Common myeloid progenitor, CD34-positive (primary cell): ENCODE measurements at regions not wholly inside any gene's neighbourhood (a gene's known extent, or its start where the extent isn't known, plus 50 kb on each side); places are given as distances from the start of the nearest gene placed in this dataset.

Experiments used
- CTCF ChIA-PET: fragments of 350-600 bp; sonication (Branson Sonifier 250); formaldehyde crosslinking; loops from one replicate; lab custom pipeline; 2021; ENCODE audit warnings: antibody characterized with exemption; lab: Charles Lee
- POLR2A ChIA-PET: fragments of 350-600 bp; sonication (Branson Sonifier 250); formaldehyde crosslinking; loops from one replicate; lab custom pipeline; 2021; ENCODE audit warnings: antibody characterized with exemption; lab: Charles Lee
- DNase-seq, 3 donors: peaks; one replicate each; pipeline versions ENCODE4 v3.0.0 to v3.0.0-alpha.2; 2013
- H3K27ac ChIP-seq, 2 experiments: 1 replicate in 1 of 2; 2 replicates in 1 of 2; pipeline ENCODE4 v1.7.0; 2013; ENCODE audit warnings: inconsistent platforms in 2 of 2, low read length in 2 of 2, mild to moderate bottlenecking in 2 of 2, low read depth in 1 of 2, moderate library complexity in 1 of 2; ENCODE audit not compliant: severe bottlenecking in 2 of 2, insufficient read depth in 1 of 2, poor library complexity in 1 of 2
- H3K27me3 ChIP-seq, 5 experiments: replicated peaks in 2 of 5; 1 replicate in 3 of 5; 2 replicates in 2 of 5; pipeline versions ENCODE4 v1.6.1 to v1.7.0; 2013; ENCODE audit warnings: low read length in 4 of 5, mild to moderate bottlenecking in 2 of 5, moderate library complexity in 2 of 5, inconsistent platforms in 1 of 5; ENCODE audit not compliant: insufficient read depth in 5 of 5, control insufficient read depth in 4 of 5
- H3K36me3 ChIP-seq, 4 experiments: 1 replicate in 2 of 4; 2 replicates in 2 of 4; pipeline versions ENCODE4 v1.6.1 to v1.7.0; 2013; ENCODE audit warnings: low read length in 3 of 4, control low read depth in 1 of 4, mild to moderate bottlenecking in 1 of 4; ENCODE audit not compliant: control insufficient read depth in 4 of 4, insufficient read depth in 4 of 4
- H3K4me1 ChIP-seq, 4 experiments: 1 replicate in 3 of 4; 2 replicates in 1 of 4; pipeline versions ENCODE4 v1.6.1 to v1.7.1; 2013; ENCODE audit warnings: low read length in 3 of 4, mild to moderate bottlenecking in 3 of 4, control low read depth in 1 of 4, inconsistent platforms in 1 of 4, moderate library complexity in 1 of 4; ENCODE audit not compliant: control insufficient read depth in 4 of 4, insufficient read depth in 4 of 4; ENCODE audit errors: control extremely low read depth in 1 of 4
- H3K4me3 ChIP-seq, 7 experiments: 1 replicate in 4 of 7; 2 replicates in 3 of 7; pipeline versions ENCODE4 v1.5.1 to v1.7.0; 2013; ENCODE audit warnings: mild to moderate bottlenecking in 7 of 7, low read length in 6 of 7, moderate library complexity in 6 of 7, inconsistent platforms in 2 of 7, low read depth in 2 of 7, control low read depth in 1 of 7; ENCODE audit not compliant: insufficient read depth in 4 of 7, control insufficient read depth in 1 of 7; ENCODE audit errors: extremely low read depth in 1 of 7
- H3K9me3 ChIP-seq, 5 experiments: 1 replicate in 4 of 5; 2 replicates in 1 of 5; pipeline versions ENCODE4 v1.6.1 to v1.7.1; 2013; ENCODE audit warnings: low read length in 4 of 5, mild to moderate bottlenecking in 2 of 5, inconsistent platforms in 1 of 5, low read depth in 1 of 5, moderate library complexity in 1 of 5; ENCODE audit not compliant: control insufficient read depth in 4 of 5, insufficient read depth in 2 of 5; ENCODE audit errors: control extremely low read depth in 1 of 5
- WGBS: methylation state at CpG from one replicate; pipeline ENCODE4 v1.1.5; 2013; ENCODE audit not compliant: insufficient coverage; 5-methylcytosine and 5-hydroxymethylcytosine counted together

DNA sequence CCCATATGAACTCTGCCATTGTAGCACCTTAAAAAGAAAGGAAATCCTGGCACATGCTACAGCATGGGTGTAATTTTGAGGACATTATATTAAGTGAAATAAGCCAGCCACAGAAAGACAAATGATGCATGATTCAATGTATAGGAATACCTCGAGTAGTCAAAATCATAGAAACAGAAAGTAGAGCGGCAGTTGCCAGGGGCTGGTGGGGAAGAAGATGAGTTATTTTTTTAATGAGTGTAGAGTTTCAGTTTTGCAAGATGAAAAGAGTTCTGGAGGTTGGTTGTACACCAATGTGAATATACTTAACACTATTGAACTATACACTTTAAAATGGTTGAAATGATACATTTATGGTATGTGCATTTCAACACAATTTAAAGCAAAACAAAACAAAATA lies 133.0 kb downstream of the ZDHHC21 start:
- CTCF ChIA-PET = no interaction called here
- POLR2A ChIA-PET = no interaction called here
- Histone ChIP-seq H3K9me3 (peaks cover 0 to 2% (median 0%) of the 10 kb centered on the region in 5 experiments), H3K27me3 (no peaks in the 10 kb centered on the region), H3K27ac (no peak overlapping the region), H3K4me1 (no peaks in the 10 kb centered on the region), H3K36me3 (no peaks in the 10 kb centered on the region), H3K4me3 (no peak overlapping the region)
- WGBS = 100% methylated on average over 2 of the region's 2 CpGs
- no peak for DNase-seq

DNA sequence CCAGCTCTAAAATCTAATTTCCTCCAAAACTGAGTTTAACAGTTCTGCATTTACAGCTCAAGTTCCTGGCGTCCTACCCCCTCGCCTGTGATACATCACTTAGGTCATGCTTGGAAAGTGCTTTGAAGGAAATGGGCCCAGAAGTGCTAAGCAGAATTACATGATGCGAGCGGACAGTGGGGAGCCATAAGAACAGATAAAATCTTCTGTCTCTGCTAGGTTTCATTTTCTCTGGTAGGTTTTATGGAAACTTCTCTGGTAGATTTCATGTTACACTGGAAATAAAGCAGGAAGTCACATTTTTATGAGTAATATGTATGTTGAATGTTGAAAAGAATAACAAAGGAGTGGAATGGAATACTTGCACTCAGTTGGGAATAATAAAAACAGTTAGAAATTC lies 138.3 kb downstream of the ZDHHC21 start:
- no peak for DNase-seq
- ChIA-PET CTCF (no interaction called here), POLR2A (no interaction called here)
- no peak overlapping the region for H3K27ac ChIP-seq
- H3K9me3 ChIP-seq = peaks cover 0 to 2% (median 0%) of the 10 kb centered on the region in 5 experiments
- no peaks in the 10 kb centered on the region for H3K36me3 ChIP-seq
- WGBS = 97% methylated on average over 3 of the region's 4 CpGs
- no peak overlapping the region for H3K4me3 ChIP-seq
- no peaks in the 10 kb centered on the region for H3K4me1 ChIP-seq
- H3K27me3 ChIP-seq = no peaks in the 10 kb centered on the region

DNA sequence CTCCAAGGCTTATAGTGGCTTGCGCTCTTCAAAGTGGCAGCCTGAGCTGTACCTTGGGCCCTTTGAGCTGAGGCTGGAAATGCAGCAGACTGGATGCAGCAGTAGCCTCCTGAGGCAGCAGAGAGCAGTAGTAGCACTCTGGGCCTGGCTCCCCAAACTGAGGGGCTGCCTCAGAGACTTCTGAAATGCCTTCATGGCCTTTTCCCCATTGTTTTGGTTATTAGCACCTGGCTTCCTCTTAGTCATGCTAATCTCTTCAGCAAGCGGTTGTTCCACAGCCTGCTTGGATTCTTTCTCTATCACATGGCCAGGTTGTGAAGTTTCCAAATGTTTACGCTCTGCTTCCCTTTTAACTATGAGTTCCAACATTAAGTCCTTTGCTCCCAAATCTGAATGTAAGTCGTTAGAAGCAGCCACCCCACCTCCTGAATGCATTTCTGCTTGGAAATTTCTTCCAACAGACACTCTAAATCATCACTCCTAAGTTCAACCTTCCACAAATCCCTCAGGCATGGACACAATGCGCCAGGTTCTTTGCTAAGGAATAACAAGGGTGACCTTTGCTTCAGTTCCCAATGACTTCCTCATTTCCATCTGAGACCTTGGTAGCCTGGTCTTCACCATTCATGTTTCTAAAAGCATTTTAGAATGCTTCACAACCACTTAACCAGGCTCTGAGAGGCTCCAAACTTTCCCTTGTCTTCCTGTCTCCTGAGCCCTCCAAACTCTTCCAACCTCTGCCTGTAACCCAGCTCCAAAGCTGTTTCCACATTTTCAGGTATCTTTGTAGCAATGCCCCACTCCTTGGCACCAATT lies 145.8 kb downstream of the ZDHHC21 start:
- Histone ChIP-seq H3K27me3 (no peaks in the 10 kb centered on the region), H3K4me1 (no peaks in the 10 kb centered on the region), H3K27ac (no peak overlapping the region), H3K9me3 (no peaks in the 10 kb centered on the region), H3K36me3 (no peaks in the 10 kb centered on the region), H3K4me3 (no peak overlapping the region)
- 88% methylated on average over 4 of the region's 5 CpGs for WGBS
- DNase-seq = no peak
- ChIA-PET POLR2A (no interaction called here), CTCF (no interaction called here)

DNA sequence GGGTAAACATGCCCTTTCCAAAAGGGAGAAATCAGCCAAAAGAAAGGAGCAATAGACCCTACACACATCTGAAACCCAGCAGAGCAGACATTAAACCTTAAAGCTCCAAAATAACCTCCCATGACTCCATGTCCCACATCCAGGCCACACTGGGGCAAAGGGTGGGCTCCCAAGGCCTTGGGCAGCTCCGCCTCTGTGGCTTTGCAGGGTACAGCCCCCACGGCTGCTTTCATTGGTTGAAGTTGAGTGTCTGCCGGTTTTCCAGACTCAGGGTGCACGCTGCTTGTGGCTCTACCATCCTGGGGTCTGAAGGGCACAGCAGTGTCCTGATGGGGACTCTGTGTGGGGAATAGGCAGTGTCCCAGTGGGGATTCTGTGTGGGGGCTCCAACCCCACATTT lies 146.5 kb downstream of the ZDHHC21 start:
- WGBS = 100% methylated on average over 2 of the region's 4 CpGs
- ChIA-PET POLR2A (no interaction called here), CTCF (no interaction called here)
- Histone ChIP-seq H3K27me3 (no peaks in the 10 kb centered on the region), H3K9me3 (no peaks in the 10 kb centered on the region), H3K4me1 (no peaks in the 10 kb centered on the region), H3K36me3 (no peaks in the 10 kb centered on the region), H3K27ac (no peak overlapping the region), H3K4me3 (no peak overlapping the region)
- DNase-seq = no peak

DNA sequence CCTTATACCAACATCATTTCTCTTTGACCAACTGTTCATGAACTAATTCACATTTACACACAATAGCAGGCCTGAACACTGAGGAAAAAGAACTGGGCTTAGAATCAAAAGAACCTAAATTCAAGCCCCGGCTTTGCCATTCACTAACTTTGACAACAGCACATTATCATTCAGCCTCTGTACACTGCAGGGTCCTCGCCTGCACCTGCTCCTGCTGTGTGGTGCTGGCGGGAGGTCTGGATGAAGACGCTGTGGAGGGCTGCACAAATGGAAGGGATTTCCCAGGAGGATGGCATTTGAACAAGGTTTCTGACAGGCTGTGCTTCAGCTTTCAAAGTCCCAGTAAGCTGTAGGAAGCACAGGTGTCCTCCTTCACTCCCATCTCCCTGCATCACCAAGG lies 151.2 kb downstream of the ZDHHC21 start:
- Histone ChIP-seq H3K36me3 (no peaks in the 10 kb centered on the region), H3K27me3 (peaks cover 0 to 2% (median 0%) of the 10 kb centered on the region in 5 experiments), H3K27ac (no peak overlapping the region), H3K4me3 (no peak overlapping the region), H3K4me1 (no peaks in the 10 kb centered on the region), H3K9me3 (no peaks in the 10 kb centered on the region)
- ChIA-PET CTCF (no interaction called here), POLR2A (no interaction called here)
- 100% methylated on average over 4 of the region's 4 CpGs for WGBS
- DNase-seq = no peak

DNA sequence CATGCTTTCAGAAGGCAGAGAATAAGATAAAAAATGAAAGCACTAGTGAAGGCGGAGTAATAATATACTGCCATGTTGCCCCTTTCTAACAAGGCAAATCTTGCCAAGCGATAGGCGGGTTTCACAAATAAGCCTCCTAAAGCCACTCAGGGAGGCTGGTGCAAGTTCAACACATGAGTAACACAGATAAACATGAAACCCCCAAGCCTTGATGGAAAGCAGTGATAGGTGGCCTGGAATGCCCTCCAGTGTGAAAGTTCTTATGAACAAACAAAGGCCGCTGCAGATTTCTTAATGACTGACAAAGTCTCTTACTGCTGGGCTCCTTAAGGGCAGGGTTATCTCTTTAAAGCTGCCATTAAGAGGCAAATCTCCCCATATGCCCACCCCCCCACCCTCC lies 154.7 kb downstream of the ZDHHC21 start:
- no peak for DNase-seq
- CTCF ChIA-PET = no interaction called here
- POLR2A ChIA-PET = no interaction called here
- peaks cover 0 to 19% (median 0%) of the 10 kb centered on the region in 5 experiments for H3K27me3 ChIP-seq
- no peak overlapping the region for H3K4me3 ChIP-seq
- H3K27ac ChIP-seq = no peak overlapping the region
- H3K4me1 ChIP-seq = no peaks in the 10 kb centered on the region
- no peaks in the 10 kb centered on the region for H3K36me3 ChIP-seq
- no peaks in the 10 kb centered on the region for H3K9me3 ChIP-seq
- WGBS = 100% methylated on average over 4 of the region's 4 CpGs

DNA sequence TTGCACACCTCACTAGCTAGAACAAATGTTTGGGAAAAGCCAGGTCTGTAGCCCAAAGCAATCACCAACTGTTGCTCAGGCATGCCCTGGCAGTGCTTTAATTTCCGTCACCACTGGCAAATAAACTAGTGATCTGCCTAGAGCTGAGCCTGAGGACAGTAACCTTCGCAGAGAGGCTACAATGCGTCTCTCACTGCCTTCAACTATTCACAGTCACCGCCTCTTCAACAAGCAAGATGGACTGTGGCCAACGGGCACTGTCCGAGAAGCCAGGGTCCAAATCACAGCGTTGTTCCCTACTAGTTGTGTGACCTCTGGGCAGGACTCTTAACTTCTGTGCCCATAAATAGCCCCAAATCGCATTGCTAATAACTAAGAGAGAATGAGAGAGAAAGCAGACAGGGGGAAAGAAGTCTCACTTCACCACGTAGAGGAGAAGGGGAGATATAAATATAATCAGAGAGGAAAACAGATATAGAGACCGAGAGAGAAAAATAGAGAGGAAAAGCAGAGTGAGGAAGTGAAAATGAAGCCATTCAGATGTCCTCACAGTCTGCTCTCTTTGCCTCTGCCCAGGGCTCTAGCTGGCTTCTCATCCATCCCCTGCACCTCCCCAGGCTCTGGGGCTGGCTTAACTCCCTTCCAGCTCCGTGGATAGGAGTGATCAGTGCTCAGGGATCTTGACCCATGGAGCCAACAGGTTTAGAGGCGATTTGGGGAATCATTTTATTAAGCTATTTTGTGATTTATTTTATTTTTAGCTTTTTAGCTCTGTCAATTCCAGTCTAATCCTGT lies 157.9 kb downstream of the ZDHHC21 start:
- CTCF ChIA-PET = interaction anchor here (1.0 to 1.4 kb wide), 2 partner anchors 14 to 17 kb away, joined by 3 read pairs; no protein-coding TSS in a partner anchor
- DNase-seq = no peak
- POLR2A ChIA-PET = no interaction called here
- H3K27me3 ChIP-seq = peaks cover 0 to 21% (median 0%) of the 10 kb centered on the region in 5 experiments
- no peaks in the 10 kb centered on the region for H3K36me3 ChIP-seq
- H3K27ac ChIP-seq = no peak overlapping the region
- WGBS = 80% methylated on average over 10 of the region's 12 CpGs
- H3K4me3 ChIP-seq = no peak overlapping the region
- H3K9me3 ChIP-seq = no peaks in the 10 kb centered on the region
- H3K4me1 ChIP-seq = no peaks in the 10 kb centered on the region
